GM04503 (cell line): ENCODE measurements at regions not wholly inside any gene's neighbourhood (a gene's known extent, or its start where the extent isn't known, plus 50 kb on each side); places are given as distances from the start of the nearest gene placed in this dataset.
A peak's percentile ranks its signal among the peaks of the same experiment; 100 is the strongest.

Experiments
- DNase-seq: peaks from one replicate; pipeline ENCODE4 v3.0.0-alpha.2; 2012; ENCODE audit warnings: low read depth

DNA sequence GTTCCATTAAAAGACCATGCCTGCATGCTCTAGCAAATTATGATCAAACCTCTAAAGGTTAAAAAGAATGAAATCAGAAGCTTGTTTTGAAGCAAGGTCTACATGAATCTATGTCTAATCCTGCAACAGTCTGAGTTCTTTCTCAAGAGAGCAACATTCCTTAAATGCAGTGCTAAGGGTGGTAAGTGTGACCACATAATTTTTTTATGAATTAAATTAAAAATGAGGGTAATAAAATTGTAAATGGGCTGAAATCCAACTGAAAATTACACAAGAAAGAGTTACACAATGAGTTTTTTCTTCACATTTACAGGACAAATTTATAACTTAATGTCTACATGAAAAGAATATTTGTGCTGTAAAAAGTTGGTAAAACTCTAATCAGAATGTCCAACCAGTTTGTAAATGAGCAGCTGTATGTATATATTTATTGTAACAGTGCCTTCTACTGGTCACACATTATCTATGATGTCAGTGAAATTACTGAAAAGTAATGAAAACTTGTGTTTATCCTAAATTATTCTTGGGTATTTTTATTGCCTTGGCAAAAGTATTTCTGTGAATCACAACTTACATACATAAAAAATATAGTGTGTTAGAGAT, 336.3 kb upstream of the PITX2 start:
- no peak for DNase-seq

- no peak for DNase-seq
Measured at GRCh38 chr4:110961066-110961465, 338.2 kb upstream of the PITX2 start.

- no peak for DNase-seq
Measured at GRCh38 chr4:110962616-110963015, 339.7 kb upstream of the PITX2 start.

- no peak for DNase-seq
Measured at GRCh38 chr4:110963662-110964280, 340.9 kb upstream of the PITX2 start.

- DNase-seq = no peak
Measured at GRCh38 chr4:110967936-110968335, 345.1 kb upstream of the PITX2 start.

GRCh38 chr4:110970642-110971041, 347.8 kb upstream of the PITX2 start:
- DNase-seq = no peak

- no peak for DNase-seq
Measured at GRCh38 chr4:110975338-110975737, 352.5 kb upstream of the PITX2 start.

GRCh38 chr4:110977554-110977953, 354.7 kb upstream of the PITX2 start:
- DNase-seq = no peak

DNA sequence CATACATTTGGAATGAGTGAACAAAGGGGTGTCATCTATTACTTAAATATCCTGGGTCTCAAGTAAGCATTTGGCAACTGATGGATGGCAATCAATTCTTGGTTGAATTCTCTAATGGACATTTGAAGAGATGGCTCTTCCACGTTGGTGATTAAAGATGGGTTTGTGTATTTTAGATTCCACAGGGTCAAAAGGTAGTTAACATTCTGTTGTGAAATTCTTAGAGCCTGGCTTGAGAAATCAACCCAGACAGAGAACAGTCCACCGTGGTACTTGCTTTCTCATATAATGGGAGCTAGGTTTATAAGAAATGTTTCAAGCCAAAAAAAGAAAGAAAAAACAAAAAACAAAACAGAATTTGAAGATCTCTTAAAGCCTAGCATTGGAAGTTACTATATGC, 355.9 kb upstream of the PITX2 start:
- DNase-seq = no peak

GRCh38 chr4:110982486-110982885, 359.6 kb upstream of the PITX2 start:
- peak; percentile 50 for DNase-seq

DNA sequence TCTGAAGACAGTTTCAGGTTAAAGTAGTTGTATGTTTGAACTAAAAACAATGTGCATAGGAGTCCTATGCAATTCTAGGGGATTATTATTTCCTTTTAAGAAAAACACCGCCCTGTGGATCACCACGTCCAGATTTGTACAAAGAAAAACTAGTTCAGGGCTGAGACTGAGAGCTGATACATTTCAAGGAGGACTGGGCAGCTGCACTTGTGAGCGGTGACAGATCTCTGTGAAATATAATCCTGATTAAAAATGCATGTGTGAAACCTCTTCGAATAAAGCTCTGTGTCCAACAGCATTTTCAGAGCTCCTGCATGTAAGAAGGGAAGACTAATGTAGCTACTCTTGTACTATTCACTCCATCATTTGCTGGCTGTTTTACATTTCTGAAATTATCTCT, 365.8 kb upstream of the PITX2 start:
- DNase-seq = no peak

DNA sequence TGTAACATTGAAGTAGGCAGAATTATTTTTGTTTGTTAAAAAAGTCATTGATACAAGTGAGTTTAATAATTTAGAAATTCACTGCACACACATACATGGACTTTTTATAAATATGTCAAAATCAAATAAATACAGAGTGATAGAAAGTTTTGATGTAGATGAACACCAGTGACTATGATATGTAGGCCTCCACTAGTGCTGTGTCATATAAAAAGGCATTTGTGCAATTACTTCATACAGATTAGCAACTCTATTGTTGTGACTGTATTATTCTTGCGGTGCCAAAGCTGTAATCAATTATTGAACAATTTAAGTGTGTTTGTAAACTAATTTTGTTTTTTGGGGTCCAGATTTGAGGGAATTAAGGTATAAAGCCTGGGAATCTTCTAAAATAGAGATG, 366.2 kb upstream of the PITX2 start:
- no peak for DNase-seq

- no peak for DNase-seq
Measured at GRCh38 chr4:110994781-110995180, 371.9 kb upstream of the PITX2 start.

DNA sequence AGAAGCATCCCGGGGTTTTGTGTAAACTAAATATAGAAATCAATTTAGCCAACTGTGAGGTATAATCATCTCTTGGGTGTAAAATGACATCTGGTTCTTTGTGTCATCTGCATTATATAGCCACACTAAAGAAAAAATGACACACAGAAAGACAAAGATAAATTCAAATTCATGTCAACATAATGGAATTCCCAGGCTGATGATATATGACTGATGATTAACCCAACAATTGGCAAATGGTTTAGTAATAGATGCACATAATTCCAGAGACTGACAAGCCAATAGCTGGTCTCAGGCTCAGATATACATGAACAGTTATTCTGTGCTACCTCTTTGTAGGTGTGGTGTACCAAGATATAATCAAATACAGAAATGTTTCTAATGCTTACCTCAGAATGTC, 375.4 kb upstream of the PITX2 start:
- DNase-seq = no peak

GRCh38 chr4:111011458-111011857, 388.6 kb upstream of the PITX2 start:
- no peak for DNase-seq

DNA sequence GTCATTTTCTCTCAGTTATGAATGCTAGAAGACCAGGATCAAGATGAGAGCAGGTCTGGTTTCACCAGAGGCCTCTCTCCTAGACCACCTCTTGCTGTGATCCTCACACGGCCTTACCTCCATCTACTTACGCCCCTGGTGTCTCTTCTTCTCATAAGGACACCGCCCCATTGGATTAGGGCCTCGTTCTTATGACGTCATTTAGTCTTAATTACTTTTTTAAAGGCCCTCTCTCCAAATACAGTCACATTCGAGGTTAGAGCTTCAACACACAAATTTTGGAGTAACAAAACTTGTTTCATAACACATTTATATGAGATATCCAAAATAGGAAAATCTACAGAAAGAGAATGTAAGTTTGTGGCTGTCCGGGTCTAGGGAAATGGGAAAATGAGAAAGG, 391.0 kb upstream of the PITX2 start:
- no peak for DNase-seq

- no peak for DNase-seq
Measured at GRCh38 chr4:111014537-111014936, 391.7 kb upstream of the PITX2 start.

DNA sequence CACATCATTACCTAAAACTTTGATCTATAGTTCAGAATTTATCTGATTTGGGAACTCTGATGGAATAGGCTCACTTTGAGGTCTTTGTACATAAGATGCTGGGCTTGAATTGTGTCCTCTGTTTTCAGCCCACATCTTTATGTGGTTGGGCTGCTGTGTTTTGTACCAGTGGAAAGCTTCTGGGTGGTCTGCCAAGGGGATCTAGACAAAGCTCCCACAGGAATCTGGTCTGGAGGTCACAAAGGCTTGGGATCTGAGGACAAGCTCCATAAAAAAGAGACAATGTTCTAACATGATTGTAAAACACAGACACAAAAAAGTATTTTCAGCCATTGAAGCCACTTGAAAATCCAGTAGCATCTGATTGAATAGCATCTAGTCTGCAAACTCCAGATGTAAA, 393.5 kb upstream of the PITX2 start:
- no peak for DNase-seq

- DNase-seq = no peak
Measured at GRCh38 chr4:111018216-111018615, 395.3 kb upstream of the PITX2 start.

GRCh38 chr4:111020476-111020875, 397.6 kb upstream of the PITX2 start:
- DNase-seq = no peak

DNA sequence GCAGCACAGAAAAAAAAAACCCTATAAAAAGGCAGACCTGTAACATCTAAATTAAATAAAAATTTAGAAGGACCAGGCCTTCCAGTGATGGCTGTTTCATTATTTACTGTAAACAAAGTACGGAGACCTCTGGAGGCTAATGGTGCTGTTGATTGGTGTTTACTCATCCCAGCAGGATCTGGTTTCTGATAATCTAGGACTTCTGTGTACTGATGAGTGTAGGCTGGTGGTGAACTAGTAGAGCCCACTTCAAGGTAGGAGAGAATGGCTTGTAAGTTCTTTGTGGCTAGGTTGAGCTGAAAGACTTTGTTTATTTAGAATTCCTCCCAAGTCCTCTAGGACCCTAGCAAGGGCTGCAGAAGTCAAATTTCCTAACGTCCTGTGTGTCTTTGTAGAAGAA, 398.1 kb upstream of the PITX2 start:
- no peak for DNase-seq

DNA sequence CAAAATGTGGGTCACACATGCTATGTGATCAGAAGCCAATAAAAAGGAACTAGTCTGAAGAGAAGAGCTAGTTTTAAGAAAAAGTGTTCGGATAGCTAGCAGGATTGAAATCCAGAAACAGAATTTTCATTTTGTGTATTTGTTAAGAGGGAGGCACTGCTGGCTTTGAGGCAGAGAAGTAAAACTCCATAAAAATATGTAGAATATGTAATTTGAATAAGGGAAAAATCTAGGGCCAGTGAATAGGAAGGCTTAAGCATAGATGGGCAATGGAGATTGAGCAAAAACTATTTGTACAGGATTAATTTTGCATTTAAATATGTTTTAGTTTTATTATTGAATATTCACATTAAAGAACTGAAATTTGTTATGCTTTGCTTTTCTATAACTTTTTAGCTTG, 399.9 kb upstream of the PITX2 start:
- DNase-seq = no peak

DNA sequence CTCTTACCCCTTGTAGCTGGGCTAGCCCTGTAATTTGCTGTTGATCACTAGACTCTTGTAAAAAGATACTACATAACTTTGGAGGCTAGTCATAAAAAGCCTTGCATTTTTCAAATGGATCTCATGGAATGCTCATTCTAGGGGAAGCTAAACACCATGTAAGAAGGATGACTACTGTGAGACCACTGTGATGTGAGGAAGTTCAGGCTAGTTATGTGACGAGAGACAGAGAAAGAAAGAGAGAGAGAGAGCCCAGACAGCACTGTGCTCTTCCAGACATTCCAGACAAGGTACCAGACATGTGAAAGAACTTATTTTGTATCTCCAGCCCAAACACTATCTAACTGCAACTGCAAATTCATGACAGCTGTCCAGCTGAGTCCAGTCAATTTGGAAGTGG, 404.6 kb upstream of the PITX2 start:
- peak; percentile 94 for DNase-seq

GRCh38 chr4:111028795-111029194, 405.9 kb upstream of the PITX2 start:
- DNase-seq = peak; percentile 27
